GM21360 (cell line): ENCODE measurements at regions not wholly inside any gene's neighbourhood (a gene's known extent, or its start where the extent isn't known, plus 50 kb on each side); places are given as distances from the start of the nearest gene placed in this dataset.
A peak's percentile ranks its signal among the peaks of the same experiment; 100 is the strongest.
"Not testable (repeated sequence)": the region's sequence is repeated elsewhere in the genome, so short reads cannot be mapped to it uniquely, and the experiment has no call there.

Experiments
- ATAC-seq: cut with Tn5 transposase; IDR thresholded peaks from one replicate; pipeline ENCODE4 v1.9.1; 2021; ENCODE audit warnings: mild to moderate bottlenecking, moderate library complexity; ENCODE audit not compliant: unreplicated experiment

DNA sequence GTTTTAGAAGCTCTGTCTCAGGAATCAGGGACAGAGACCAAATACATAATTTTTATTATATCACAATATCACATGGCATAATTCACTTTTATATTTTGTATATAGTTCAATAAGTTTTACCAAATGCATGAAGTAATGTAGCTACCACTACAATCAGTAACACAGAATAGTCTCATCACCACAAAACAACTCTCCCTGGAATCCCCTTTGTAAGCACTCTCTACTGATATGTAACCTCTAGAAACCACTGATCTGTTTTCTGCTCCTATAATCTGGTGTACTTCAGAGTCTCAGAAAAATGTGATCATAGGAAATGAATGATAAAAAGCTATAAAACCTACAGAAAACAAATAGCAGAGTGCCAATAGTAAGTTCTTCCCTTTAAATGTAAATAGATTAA, 1465.9 kb downstream of the SPATA31A7 start:
- ATAC-seq = not testable (repeated sequence)

- ATAC-seq = not testable (repeated sequence)
Observed at GRCh38 chr9:62662733-62663507, 1473.1 kb downstream of the SPATA31A7 start.

- ATAC-seq = not testable (repeated sequence)
Observed at GRCh38 chr9:62663512-62663911, 1473.7 kb downstream of the SPATA31A7 start.

- not testable (repeated sequence) for ATAC-seq
Observed at GRCh38 chr9:62667137-62667824, 1477.4 kb downstream of the SPATA31A7 start.

DNA sequence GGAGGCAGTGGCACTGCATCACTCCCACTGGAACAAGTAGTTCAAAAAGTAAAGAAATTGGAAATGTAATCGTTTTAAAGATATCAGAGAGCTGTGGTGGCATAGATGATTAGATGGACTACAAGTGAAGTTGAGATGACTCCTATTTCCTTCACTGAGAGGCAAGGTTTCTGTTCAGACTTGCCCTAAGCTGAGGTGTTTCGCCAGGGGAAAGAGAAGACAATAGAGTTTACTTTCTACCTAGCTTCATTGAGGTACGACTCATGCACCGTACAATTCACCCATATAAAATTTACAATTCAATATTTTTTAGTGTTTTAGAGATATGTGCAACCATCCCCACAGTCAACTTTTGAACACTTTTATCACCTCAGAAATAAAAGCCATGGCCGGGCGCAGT, 1487.2 kb downstream of the SPATA31A7 start:
- not testable (repeated sequence) for ATAC-seq

DNA sequence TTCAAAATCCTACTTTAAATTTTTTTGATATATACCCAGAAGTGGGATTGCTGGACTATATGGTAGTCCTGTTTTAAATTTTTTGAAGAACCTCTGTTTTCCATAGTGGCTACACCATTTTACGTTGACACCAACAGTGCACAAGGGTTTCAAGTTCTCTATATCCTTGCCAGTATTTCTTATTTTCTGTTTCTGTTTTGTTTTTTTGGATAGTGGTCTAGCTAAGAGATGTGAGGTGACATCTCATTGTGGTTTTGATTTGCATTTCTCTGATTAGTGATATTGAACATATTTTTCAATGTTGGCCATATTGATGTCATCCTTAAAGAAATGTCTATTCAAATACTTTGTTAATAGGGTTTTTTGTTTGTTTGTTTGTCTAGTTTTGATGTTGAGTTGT, 1488.5 kb downstream of the SPATA31A7 start:
- not testable (repeated sequence) for ATAC-seq

- ATAC-seq = not testable (repeated sequence)
Observed at GRCh38 chr9:62679020-62679419, 1489.2 kb downstream of the SPATA31A7 start.

DNA sequence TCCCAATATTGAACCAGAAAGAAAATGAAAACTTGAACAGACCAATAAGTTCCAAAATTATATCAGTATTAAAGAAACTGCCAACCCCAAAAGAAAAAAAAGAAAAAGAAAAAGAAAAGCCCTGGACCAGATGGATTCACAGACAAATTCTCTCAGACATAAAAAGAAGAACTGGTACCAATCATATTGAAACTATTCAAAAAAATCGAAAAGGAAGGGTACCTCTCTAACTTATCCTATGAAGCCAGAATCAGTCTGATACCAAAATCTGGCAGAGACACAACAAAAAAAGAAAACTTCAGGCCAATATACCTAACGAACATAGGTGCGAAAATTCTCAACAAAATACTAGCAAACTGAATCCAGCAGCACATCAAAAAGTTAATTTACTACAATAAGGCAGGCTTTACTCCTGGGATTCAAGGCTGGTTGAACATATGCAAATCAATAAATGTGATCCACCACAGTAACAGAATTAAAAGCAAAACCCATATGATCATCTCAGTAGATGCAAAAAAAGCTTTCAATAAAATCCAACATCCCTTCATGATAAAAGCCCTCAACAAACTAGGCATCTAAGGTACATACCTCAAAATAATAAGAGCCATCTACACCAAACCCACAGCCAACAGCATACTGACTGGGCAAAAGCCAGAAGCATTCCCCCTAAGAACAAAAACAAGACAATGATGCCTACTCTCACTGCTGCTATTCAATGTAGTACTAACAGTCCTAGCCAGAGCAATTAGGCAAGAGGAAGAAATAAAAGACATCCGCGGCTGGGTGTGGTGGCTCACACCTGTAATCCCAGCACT, 1495.2 kb downstream of the SPATA31A7 start:
- ATAC-seq = not testable (repeated sequence)

GRCh38 chr9:62686313-62686712, 1496.5 kb downstream of the SPATA31A7 start:
- ATAC-seq = not testable (repeated sequence)

- ATAC-seq = not testable (repeated sequence)
Observed at GRCh38 chr9:62693019-62693418, 1503.2 kb downstream of the SPATA31A7 start.

- ATAC-seq = not testable (repeated sequence)
Observed at GRCh38 chr9:62711317-62711716, 1521.5 kb downstream of the SPATA31A7 start.

DNA sequence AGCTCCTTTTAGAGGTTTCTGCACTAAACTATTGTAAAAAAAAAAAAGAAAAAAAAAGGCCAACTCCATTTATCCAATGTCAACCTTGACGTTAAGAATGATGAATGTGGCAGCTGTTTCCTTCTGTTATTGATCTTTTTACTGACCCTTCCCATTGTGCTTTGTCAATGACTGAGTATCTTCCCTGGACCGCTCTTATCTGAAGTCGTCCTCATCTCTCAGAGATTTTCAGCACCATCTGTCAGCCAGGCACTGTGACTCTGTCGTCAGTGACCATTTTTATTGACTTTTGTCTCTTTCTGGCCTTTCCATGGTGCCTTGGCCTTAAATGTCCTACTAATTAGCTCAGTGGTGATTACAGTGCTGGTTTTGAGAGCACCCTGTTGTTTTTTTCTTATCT, 1535.7 kb downstream of the SPATA31A7 start:
- ATAC-seq = not testable (repeated sequence)

DNA sequence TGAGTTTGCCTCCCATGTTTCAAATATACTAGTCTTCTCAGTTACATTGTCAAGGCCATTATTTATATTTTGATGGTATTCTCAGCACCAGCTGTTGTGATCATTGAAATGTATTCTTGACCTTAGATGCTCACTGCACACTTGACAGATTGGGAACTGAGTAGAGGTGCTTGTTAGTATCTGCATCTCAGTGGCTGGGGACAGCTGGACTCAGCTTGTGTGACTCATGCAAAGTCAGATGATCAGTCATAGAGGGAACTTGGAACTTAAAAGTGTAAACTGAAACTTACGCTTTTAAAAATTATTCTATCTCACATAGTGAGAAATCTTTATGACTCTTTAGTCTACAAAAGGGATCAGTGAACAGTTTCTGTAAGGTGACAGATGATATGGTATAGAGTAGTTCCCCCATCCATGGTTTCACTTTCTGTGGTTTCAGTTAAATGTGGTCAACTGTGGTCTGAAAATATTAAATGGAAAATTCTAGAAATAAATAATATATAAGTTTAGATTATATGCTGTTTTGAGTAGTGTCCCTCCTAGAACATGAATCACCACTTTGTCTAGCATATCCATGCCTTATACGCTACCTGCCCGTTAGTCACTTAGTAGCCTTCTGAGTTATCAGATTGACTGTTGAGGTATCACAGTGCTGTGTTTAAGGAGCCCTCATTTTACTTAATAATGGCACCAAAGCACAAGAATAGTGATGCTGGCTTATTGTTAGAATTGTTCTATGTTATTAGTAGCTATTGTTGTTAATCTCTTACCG, 1540.6 kb downstream of the SPATA31A7 start:
- ATAC-seq = peak; percentile 96

DNA sequence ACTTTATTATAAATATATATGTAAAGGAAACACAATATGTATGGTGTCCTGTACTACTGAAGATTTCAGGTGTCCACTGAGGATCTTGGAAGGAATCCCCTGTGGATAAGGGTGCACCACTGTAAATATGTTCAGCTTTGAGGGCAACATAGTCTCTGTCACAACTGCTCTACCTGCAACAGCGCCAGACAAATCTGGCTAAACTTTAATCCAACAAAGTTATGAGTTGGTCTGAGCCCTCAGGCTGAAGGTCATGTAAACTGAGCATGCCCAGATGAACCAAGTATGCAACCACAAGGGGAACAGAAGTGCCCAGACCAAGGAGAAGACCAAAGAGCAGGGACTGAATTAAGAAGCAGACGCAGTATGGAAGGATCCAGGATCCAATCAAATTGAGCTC, 1541.2 kb downstream of the SPATA31A7 start:
- ATAC-seq = not testable (repeated sequence)

GRCh38 chr9:62737004-62737606, 1547.3 kb downstream of the SPATA31A7 start:
- ATAC-seq = not testable (repeated sequence)

- ATAC-seq = not testable (repeated sequence)
Observed at GRCh38 chr9:62737915-62738314, 1548.1 kb downstream of the SPATA31A7 start.

DNA sequence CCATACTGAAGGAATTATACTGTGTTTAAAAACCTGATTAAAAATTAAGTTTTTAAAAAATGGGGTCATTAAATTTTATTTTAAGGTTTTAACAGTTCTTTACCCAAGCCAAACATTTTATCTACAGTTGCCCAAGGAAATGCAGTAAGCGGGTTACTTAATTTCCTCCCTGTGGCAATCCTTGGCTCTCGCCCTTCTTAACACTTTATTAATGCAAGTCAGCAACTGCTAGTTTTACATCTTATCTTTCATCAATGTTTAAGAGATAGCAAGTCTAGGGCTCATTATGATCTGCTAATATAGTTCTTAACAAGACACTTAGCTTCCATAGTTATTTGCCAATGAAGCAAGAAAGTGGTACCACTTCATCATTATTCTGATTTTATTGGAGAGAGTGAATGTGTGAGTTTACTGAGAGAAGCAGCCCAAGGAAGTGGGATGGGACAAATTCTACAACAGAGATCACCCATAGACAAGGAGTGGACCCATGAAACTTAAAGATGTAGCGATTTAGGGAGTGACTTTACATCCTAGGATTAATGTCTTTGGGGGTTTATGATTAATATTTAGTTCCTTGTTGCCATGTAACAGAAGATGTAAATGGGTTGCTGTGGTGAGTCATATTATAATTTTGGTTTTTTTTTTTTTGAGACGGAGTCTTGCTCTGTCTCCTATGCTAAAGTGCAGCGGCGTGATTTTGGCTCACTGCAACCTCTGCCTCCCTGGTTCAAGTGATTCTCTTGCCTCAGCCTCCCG, 1556.1 kb downstream of the SPATA31A7 start:
- not testable (repeated sequence) for ATAC-seq
